ENCODE measurements at regions not wholly inside any gene's neighbourhood (a gene's known extent, or its start where the extent isn't known, plus 50 kb on each side); places are given as distances from the start of the nearest gene placed in this dataset.

DNA sequence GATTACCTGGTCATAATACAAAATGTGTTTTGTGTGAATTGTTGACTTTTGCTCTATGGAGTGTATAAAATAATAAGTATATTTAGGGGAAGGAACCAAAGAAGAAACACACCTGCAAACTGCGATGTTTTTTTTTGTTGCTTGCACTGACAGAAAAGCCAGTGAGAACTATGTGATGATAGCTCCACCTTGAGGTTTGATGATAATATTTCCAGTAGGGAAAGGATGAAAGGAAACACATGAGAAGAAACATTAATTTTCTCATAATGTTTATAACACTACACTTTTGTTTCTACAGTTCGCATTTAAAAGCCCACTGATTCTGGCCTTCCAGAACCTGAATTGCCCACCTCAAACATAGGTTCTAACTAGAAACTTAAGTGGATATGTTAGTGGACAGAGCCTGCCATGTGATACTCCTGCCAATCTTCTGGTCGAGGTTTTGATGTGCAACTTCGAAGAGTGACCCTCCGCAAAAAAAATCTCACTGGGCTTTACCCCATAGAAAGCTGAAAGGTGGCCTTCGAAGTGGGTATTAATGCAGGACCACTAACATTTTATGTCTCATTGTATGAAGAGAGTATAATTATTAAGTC is 476.4 kb upstream of the SPHKAP start:
- no peak overlapping the region for H3K4me3 ChIP-seq (replicated peaks in 1 of 2; ENCODE audit: low read depth in 2 of 2, low read length in 2 of 2)
- peak; percentile 66 to 76 for DNase-seq (ENCODE audit: low read depth in 2 of 2)
- TF ChIP-seq, protein P1, sequence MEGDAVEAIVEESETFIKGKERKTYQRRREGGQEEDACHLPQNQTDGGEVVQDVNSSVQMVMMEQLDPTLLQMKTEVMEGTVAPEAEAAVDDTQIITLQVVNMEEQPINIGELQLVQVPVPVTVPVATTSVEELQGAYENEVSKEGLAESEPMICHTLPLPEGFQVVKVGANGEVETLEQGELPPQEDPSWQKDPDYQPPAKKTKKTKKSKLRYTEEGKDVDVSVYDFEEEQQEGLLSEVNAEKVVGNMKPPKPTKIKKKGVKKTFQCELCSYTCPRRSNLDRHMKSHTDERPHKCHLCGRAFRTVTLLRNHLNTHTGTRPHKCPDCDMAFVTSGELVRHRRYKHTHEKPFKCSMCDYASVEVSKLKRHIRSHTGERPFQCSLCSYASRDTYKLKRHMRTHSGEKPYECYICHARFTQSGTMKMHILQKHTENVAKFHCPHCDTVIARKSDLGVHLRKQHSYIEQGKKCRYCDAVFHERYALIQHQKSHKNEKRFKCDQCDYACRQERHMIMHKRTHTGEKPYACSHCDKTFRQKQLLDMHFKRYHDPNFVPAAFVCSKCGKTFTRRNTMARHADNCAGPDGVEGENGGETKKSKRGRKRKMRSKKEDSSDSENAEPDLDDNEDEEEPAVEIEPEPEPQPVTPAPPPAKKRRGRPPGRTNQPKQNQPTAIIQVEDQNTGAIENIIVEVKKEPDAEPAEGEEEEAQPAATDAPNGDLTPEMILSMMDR (IDR thresholded peaks at IDR 0.05; ENCODE audit: low read depth, low read length): peak; percentile 57

DNA sequence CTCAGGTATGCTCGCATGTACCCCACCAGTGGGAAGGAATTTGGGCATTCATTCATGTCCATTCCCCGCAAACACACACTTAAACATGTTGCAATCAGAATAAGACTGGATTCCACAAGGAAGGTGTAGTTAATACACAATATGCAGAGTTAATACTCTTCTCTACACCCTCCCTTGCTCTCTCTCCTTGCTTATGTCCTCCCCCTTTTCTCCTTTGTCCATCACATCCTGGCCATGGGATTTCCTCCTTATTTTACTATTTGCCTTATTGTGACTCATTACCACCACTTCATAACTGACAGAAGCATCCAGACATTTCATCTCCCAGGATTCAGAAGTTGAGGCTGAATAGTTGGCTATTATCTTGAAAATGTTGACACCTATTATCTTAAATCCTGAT is 473.8 kb upstream of the SPHKAP start:
- TF ChIP-seq, protein P1 (IDR thresholded peaks at IDR 0.05; ENCODE audit: low read depth, low read length): no peak
- H3K4me3 ChIP-seq (replicated peaks in 1 of 2; ENCODE audit: low read depth in 2 of 2, low read length in 2 of 2): no peak overlapping the region
- no peak for DNase-seq (ENCODE audit: low read depth in 2 of 2)

DNA sequence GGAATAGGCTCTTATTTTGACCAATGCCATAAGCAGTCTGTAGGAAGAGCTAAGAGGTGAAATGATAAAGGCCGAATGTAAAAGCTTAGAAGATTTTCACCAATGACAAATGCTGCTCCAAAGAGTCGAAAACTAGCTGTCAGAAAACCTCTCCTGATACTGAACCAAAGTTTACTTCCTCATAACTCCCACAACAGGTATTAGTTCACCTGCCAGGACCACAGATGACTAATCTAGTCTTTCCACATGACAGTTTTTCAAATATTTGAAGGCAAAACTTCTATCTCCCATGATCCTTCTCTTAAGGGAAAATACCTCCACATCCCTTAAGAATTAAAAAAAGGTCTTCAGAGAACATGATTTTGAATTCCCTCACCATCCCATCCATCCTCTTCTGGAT is 473.2 kb upstream of the SPHKAP start:
- TF ChIP-seq, protein P1 (IDR thresholded peaks at IDR 0.05; ENCODE audit: low read depth, low read length): no peak
- no peak for DNase-seq (ENCODE audit: low read depth in 2 of 2)
- H3K4me3 ChIP-seq (replicated peaks in 1 of 2; ENCODE audit: low read depth in 2 of 2, low read length in 2 of 2): no peak overlapping the region

DNA sequence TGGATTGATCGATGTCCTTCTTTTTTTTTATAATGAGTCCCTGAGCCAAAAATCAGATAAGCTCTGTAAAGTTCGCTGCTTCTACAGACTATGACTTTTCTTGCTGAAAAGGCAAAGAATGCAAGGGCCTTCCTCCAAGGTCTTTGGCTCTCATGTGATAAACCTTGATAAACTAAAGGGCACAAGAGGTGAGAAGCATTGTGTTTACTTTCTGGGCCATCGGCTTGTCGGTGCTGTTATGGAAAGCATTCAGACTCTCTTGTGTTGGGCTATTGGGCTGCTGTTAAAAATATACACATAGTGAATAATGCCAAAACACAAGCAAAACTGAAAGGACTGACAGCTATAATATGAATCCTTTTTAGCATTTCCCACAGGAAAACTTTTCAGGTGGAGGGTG is 472.4 kb upstream of the SPHKAP start:
- TF ChIP-seq, protein P1 (IDR thresholded peaks at IDR 0.05; ENCODE audit: low read depth, low read length): no peak
- H3K4me3 ChIP-seq (replicated peaks in 1 of 2; ENCODE audit: low read depth in 2 of 2, low read length in 2 of 2): no peak overlapping the region
- no peak for DNase-seq (ENCODE audit: low read depth in 2 of 2)

DNA sequence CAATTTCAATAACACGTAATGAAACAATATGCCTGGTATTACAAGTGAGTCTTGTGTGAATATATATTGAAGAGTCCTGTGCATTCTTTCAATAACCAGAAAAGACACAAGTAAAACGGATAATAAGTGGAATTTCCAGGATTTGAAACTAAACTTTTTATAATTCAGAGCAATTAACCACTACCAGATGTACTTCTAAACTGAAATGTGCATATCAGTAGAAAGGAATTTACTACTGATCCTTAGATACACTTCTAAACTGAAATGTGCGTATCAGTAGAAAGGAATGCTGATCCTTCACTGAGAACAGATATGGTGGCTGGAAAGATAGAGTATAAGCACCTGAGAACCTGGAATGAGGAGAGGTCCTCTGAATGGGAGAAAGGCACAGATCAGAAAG is 470.9 kb upstream of the SPHKAP start:
- TF ChIP-seq, protein P1 (IDR thresholded peaks at IDR 0.05; ENCODE audit: low read depth, low read length): no peak
- no peak for DNase-seq (ENCODE audit: low read depth in 2 of 2)
- no peak overlapping the region for H3K4me3 ChIP-seq (replicated peaks in 1 of 2; ENCODE audit: low read depth in 2 of 2, low read length in 2 of 2)

DNA sequence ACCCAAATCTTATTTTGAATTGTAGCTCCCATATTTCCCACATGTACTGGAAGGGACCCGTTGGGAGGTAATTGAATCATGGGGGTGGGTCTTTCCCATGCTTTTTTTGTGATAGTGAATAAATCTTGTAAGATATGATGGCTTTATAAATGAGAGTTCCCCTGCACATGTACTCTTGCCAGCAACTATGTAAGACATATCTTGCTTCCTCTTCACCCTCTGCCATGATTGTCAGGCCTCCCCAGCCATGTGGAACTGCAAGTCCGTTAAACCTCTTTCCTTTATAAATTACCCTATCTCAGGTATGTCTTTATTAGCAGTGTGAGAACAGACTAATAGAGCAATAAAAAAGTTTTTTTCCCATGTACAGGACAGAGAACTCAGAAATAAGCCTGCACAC is 468.4 kb upstream of the SPHKAP start:
- H3K4me3 ChIP-seq (replicated peaks in 1 of 2; ENCODE audit: low read depth in 2 of 2, low read length in 2 of 2): no peak overlapping the region
- TF ChIP-seq, protein P1 (IDR thresholded peaks at IDR 0.05; ENCODE audit: low read depth, low read length): no peak
- DNase-seq (ENCODE audit: low read depth in 2 of 2): no peak

DNA sequence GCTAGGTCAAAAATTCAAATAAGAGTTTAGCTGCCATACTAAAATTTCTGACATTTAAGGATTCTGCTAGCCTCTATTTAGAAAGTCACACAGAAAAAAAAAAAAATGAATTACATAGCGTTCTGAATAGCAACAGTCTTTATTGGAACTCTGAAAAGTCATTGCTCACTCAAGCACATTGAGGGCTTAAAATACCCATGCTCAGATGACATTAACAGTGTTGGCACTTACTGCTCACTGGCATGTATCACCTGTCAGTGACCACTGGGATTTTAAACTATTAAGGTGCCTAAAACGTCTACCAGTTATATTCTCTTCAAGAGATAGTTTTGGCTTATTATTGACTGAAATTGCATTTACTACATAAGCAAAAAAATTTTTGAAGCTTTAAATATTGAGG is 468.0 kb upstream of the SPHKAP start:
- DNase-seq (ENCODE audit: low read depth in 2 of 2): no peak
- no peak overlapping the region for H3K4me3 ChIP-seq (replicated peaks in 1 of 2; ENCODE audit: low read depth in 2 of 2, low read length in 2 of 2)
- TF ChIP-seq, protein P1 (IDR thresholded peaks at IDR 0.05; ENCODE audit: low read depth, low read length): no peak
